H9 (cell line): ENCODE measurements at regions not wholly inside any gene's neighbourhood (a gene's known extent, or its start where the extent isn't known, plus 50 kb on each side); places are given as distances from the start of the nearest gene placed in this dataset.

ENCODE experiments used
- DNase-seq: peaks from one replicate; pipeline ENCODE4 v3.0.0-alpha.2; 2017
- H2AFZ ChIP-seq: one replicate; pipeline ENCODE4 v1.6.1; 2013; ENCODE audit warnings: mild to moderate bottlenecking, low read length, control low read depth, moderate library complexity
- H2AK5ac ChIP-seq: 2 replicates; pipeline ENCODE4 v1.6.1; 2013; ENCODE audit warnings: low read length, control low read depth, mixed read lengths; ENCODE audit not compliant: insufficient read length
- H2BK120ac ChIP-seq: one replicate; pipeline ENCODE4 v1.6.1; 2013; ENCODE audit warnings: low read depth, mild to moderate bottlenecking, low read length, control low read depth, inconsistent platforms; ENCODE audit not compliant: poor library complexity, severe bottlenecking
- H2BK12ac ChIP-seq: 2 replicates; pipeline ENCODE4 v1.6.1; 2013; ENCODE audit warnings: low read length, control low read depth, mixed read lengths, low read depth; ENCODE audit not compliant: insufficient read length
- H2BK15ac ChIP-seq: 2 replicates; pipeline ENCODE4 v1.6.1; 2013; ENCODE audit warnings: low read depth, low read length, control low read depth
- H2BK20ac ChIP-seq: one replicate; pipeline ENCODE4 v1.6.1; 2013; ENCODE audit warnings: low read depth, mild to moderate bottlenecking, low read length, control low read depth, inconsistent platforms; ENCODE audit not compliant: poor library complexity, severe bottlenecking
- H2BK5ac ChIP-seq: 2 replicates; pipeline ENCODE4 v1.6.1; 2013; ENCODE audit warnings: low read length, control low read depth, mixed read lengths; ENCODE audit not compliant: insufficient read length
- H3K14ac ChIP-seq: 2 replicates; pipeline ENCODE4 v1.6.1; 2013; ENCODE audit warnings: low read length, control low read depth; ENCODE audit not compliant: insufficient read depth
- H3K18ac ChIP-seq: 2 replicates; pipeline ENCODE4 v1.6.1; 2013; ENCODE audit warnings: low read depth, mild to moderate bottlenecking, mixed read lengths, low read length, control low read depth; ENCODE audit not compliant: insufficient read length
- H3K23ac ChIP-seq: 2 replicates; pipeline ENCODE4 v1.6.1; 2013; ENCODE audit warnings: low read length, control low read depth, mixed read lengths, low read depth; ENCODE audit not compliant: insufficient read length
- H3K23me2 ChIP-seq: 2 replicates; pipeline ENCODE4 v1.6.1; 2013; ENCODE audit warnings: low read depth, mild to moderate bottlenecking, mixed read lengths, low read length, control low read depth; ENCODE audit not compliant: insufficient read length, poor library complexity, severe bottlenecking
- H3K27ac ChIP-seq: 2 replicates; pipeline ENCODE4 v1.5.1; 2013; ENCODE audit warnings: low read length, control low read depth, mixed read lengths, low read depth; ENCODE audit not compliant: insufficient read length
- H3K27me3 ChIP-seq: 2 replicates; pipeline ENCODE4 v1.6.1; 2013; ENCODE audit warnings: low read length, control low read depth, inconsistent platforms; ENCODE audit not compliant: insufficient read depth
- H3K4ac ChIP-seq: 2 replicates; pipeline ENCODE4 v1.6.1; 2013; ENCODE audit warnings: low read depth, mild to moderate bottlenecking, control low read depth, inconsistent platforms, low read length, moderate library complexity
- H3K4me1 ChIP-seq: 2 replicates; pipeline ENCODE4 v1.6.1; 2013; ENCODE audit warnings: low read length, control low read depth, inconsistent platforms; ENCODE audit not compliant: insufficient read depth
- H3K4me2 ChIP-seq: 2 replicates; pipeline ENCODE4 v1.6.1; 2013; ENCODE audit warnings: low read length, control low read depth, mixed read lengths; ENCODE audit not compliant: insufficient read length, insufficient read depth
- H3K56ac ChIP-seq: 2 replicates; pipeline ENCODE4 v1.6.1; 2013; ENCODE audit warnings: low read depth, mild to moderate bottlenecking, mixed read lengths, low read length, control low read depth; ENCODE audit not compliant: insufficient read length
- H3K79me1 ChIP-seq: 2 replicates; pipeline ENCODE4 v1.6.1; 2013; ENCODE audit warnings: low read depth, mild to moderate bottlenecking, moderate library complexity, low read length, control low read depth, inconsistent platforms; ENCODE audit not compliant: insufficient read depth, poor library complexity, severe bottlenecking
- H3K79me2 ChIP-seq: 2 replicates; pipeline ENCODE4 v1.6.1; 2013; ENCODE audit warnings: low read length, control low read depth, inconsistent platforms; ENCODE audit not compliant: insufficient read depth
- H3K9ac ChIP-seq: 2 replicates; pipeline ENCODE4 v1.6.1; 2013; ENCODE audit warnings: low read length, control low read depth, mixed read lengths; ENCODE audit not compliant: insufficient read length; ENCODE audit errors: extremely low read depth
- H3K9me3 ChIP-seq: one replicate; pipeline ENCODE4 v1.6.1; 2013; ENCODE audit warnings: low read depth, low read length, inconsistent platforms; ENCODE audit not compliant: control insufficient read depth
- H3T11ph ChIP-seq: one replicate; pipeline ENCODE4 v1.6.1; 2013; ENCODE audit warnings: mild to moderate bottlenecking, low read length, control low read depth, inconsistent platforms
- H4K20me1 ChIP-seq: one replicate; pipeline ENCODE4 v1.6.1; 2013; ENCODE audit not compliant: control insufficient read depth, insufficient read length, insufficient read depth
- H4K5ac ChIP-seq: 2 replicates; pipeline ENCODE4 v1.6.1; 2013; ENCODE audit warnings: low read depth, mild to moderate bottlenecking, mixed read lengths, low read length, control low read depth; ENCODE audit not compliant: insufficient read length
- H4K8ac ChIP-seq: replicated peaks from 2 replicates; pipeline ENCODE4 v1.6.1; 2013; ENCODE audit warnings: low read length, control low read depth, mixed read lengths, low read depth; ENCODE audit not compliant: insufficient read length
- H4K91ac ChIP-seq: 2 replicates; pipeline ENCODE4 v1.6.1; 2013; ENCODE audit warnings: low read depth, mild to moderate bottlenecking, moderate library complexity, mixed read lengths, low read length, control low read depth; ENCODE audit not compliant: insufficient read length
- H3K27ac Mint-ChIP-seq, 3 experiments: 2 replicates in 2 of 3; 3 replicates in 1 of 3; pipeline ENCODE4 v1.8.0; 2020 to 2021; ENCODE audit warnings: mixed read lengths in 3 of 3, mild to moderate bottlenecking in 1 of 3, moderate library complexity in 1 of 3
- H3K27me3 Mint-ChIP-seq: 2 replicates; pipeline ENCODE4 v1.8.0; 2021; ENCODE audit warnings: low read depth, mild to moderate bottlenecking, moderate library complexity, mixed read lengths
- H3K36me3 Mint-ChIP-seq, 3 experiments: 2 replicates in 2 of 3; 3 replicates in 1 of 3; pipeline ENCODE4 v1.8.0; 2020 to 2021; ENCODE audit warnings: low read depth in 3 of 3, mixed read lengths in 3 of 3; ENCODE audit not compliant: insufficient read depth in 1 of 3
- H3K4me1 Mint-ChIP-seq, 2 experiments: 2 replicates each; pipeline ENCODE4 v1.8.0; 2020; ENCODE audit warnings: mixed read lengths in 2 of 2
- H3K4me3 Mint-ChIP-seq, 2 experiments: 2 replicates in 1 of 2; 3 replicates in 1 of 2; pipeline ENCODE4 v1.8.0; 2020 to 2021; ENCODE audit warnings: mild to moderate bottlenecking in 2 of 2, mixed read lengths in 2 of 2, moderate library complexity in 1 of 2
- H3K9me3 Mint-ChIP-seq, 2 experiments: 2 replicates in 1 of 2; 3 replicates in 1 of 2; pipeline ENCODE4 v1.8.0; 2020; ENCODE audit warnings: mild to moderate bottlenecking in 2 of 2, mixed read lengths in 2 of 2, moderate library complexity in 1 of 2
- CTCF ChIP-seq: fragments of 200-600 bp; sonication (generic); conservative IDR thresholded peaks from 3 replicates; pipeline ENCODE4 v1.8.0; 2021; ENCODE audit warnings: antibody characterized with exemption, mild to moderate bottlenecking
- WGBS: extraction: QIAGEN DNeasy Blood & Tissue Kit; methylation state at CpG from one replicate; pipeline ENCODE4 v1.1.7; 2013; ENCODE audit warnings: missing lambda C conversion rate, low lambda C conversion rate, mixed read lengths; ENCODE audit not compliant: insufficient read length; ENCODE audit errors: extremely low coverage; 5-methylcytosine and 5-hydroxymethylcytosine counted together

GRCh38 chr7:115654384-115655214 is 376.0 kb downstream of the TFEC start:
- H3K4ac ChIP-seq: no peak overlapping the region
- no peak overlapping the region for H3K27ac ChIP-seq
- H4K20me1 ChIP-seq: no peaks in the 10 kb centered on the region
- Mint-ChIP-seq H3K4me3 (no peak overlapping the region), H3K27me3 (no peaks in the 10 kb centered on the region; the same call in 1 of the 2 replicates), H3K4me1 (no peaks in the 10 kb centered on the region), H3K27ac (no peak overlapping the region), H3K36me3 (peaks cover 0 to 2% (median 0%) of the 10 kb centered on the region in 3 experiments; a peak in 3 of 7 replicates), H3K9me3 (peaks cover 3 to 5% of the 10 kb centered on the region in 2 experiments; a peak in 2 of 5 replicates)
- DNase-seq: no peak
- H2BK15ac ChIP-seq: no peak overlapping the region
- H3K4me2 ChIP-seq: no peak overlapping the region
- no peak overlapping the region for H2BK20ac ChIP-seq
- no peak overlapping the region for H2BK12ac ChIP-seq
- no peak for TF ChIP-seq CTCF
- no peak overlapping the region for H4K5ac ChIP-seq
- H3K23ac ChIP-seq: no peak overlapping the region
- H3K14ac ChIP-seq: no peak overlapping the region
- H4K8ac ChIP-seq: no peak overlapping the region
- H3T11ph ChIP-seq: no peak overlapping the region
- no peak overlapping the region for H2BK120ac ChIP-seq
- H3K79me1 ChIP-seq: no peaks in the 10 kb centered on the region
- no peaks in the 10 kb centered on the region for H3K79me2 ChIP-seq
- H3K18ac ChIP-seq: no peak overlapping the region
- H3K9me3 ChIP-seq: no peaks in the 10 kb centered on the region
- no peak overlapping the region for H2BK5ac ChIP-seq
- no peaks in the 10 kb centered on the region for H3K23me2 ChIP-seq
- H2AFZ ChIP-seq: no peak overlapping the region
- H3K27me3 ChIP-seq: no peaks in the 10 kb centered on the region
- WGBS: no CpG with 5 or more reads among the region's 2 CpGs
- no peaks in the 10 kb centered on the region for H3K4me1 ChIP-seq
- no peak overlapping the region for H2AK5ac ChIP-seq
- H4K91ac ChIP-seq: no peak overlapping the region
- no peak overlapping the region for H3K56ac ChIP-seq
- H3K9ac ChIP-seq: no peak overlapping the region
